Left lung (tissue), 4 donors: ENCODE measurements at regions not wholly inside any gene's neighbourhood (a gene's known extent, or its start where the extent isn't known, plus 50 kb on each side); places are given as distances from the start of the nearest gene placed in this dataset.
A peak's percentile ranks its signal among the peaks of the same experiment; 100 is the strongest.

ENCODE experiments used
- ATAC-seq: fragments of 200-7000 bp; cut with Tn5 transposase; one replicate; pipeline ENCODE4 v1.9.1; 2020; ENCODE audit warnings: moderate library complexity
- DNase-seq, 4 donors: peaks; one replicate each; pipeline ENCODE4 v3.0.0-alpha.2; 2013 to 2020
- H3K27ac ChIP-seq, 2 donors: fragments of 200-600 bp; sonication (generic) in 1 of 2; one replicate each; pipeline versions ENCODE4 v1.5.0 to v1.8.0; 2020 to 2021
- H3K27me3 ChIP-seq, 2 donors: fragments of 200-600 bp; sonication (generic) in 1 of 2; one replicate each; pipeline versions ENCODE4 v1.5.0 to v1.8.0; 2020 to 2021
- H3K36me3 ChIP-seq, 2 donors: fragments of 200-600 bp; sonication (generic) in 1 of 2; one replicate each; pipeline versions ENCODE4 v1.5.0 to v1.8.0; 2020 to 2021
- H3K4me1 ChIP-seq, 2 donors: fragments of 200-600 bp; one replicate each; pipeline ENCODE4 v1.8.0; 2021
- H3K4me3 ChIP-seq, 2 donors: fragments of 200-600 bp; sonication (generic) in 1 of 2; one replicate each; pipeline versions ENCODE4 v1.5.0 to v1.8.0; 2020 to 2021; ENCODE audit warnings: mild to moderate bottlenecking in 1 of 2
- H3K9me3 ChIP-seq, 2 donors: fragments of 200-600 bp; sonication (generic) in 1 of 2; one replicate each; pipeline versions ENCODE4 v1.5.0 to v1.8.0; 2020 to 2021
- intact Hi-C, 2 donors: fragments of 100-400 bp; cut with DNase I; formaldehyde crosslinking; loops; one replicate each; pipeline versions ENCODE4 v1.11.2 to v1.14.2; 2022
- TF ChIP-seq, protein P1 (sequence below), 2 donors: fragments of 200-600 bp; sonication (generic) in 1 of 2; IDR thresholded peaks; one replicate each; pipeline versions ENCODE4 v1.5.0 to v1.8.0; 2021; ENCODE audit warnings: antibody characterized with exemption in 2 of 2
- donor health status: DM: no; HTN: yes; CAD: no.
- donor health status: DM: no; HTN: no; CAD: no.

GRCh38 chr6:43987838-43988439, 139.3 kb downstream of the MRPL14 start:
- no peaks in the 10 kb centered on the region for H3K9me3 ChIP-seq
- H3K4me1 ChIP-seq, result no peaks in the 10 kb centered on the region
- TF ChIP-seq, protein P1, sequence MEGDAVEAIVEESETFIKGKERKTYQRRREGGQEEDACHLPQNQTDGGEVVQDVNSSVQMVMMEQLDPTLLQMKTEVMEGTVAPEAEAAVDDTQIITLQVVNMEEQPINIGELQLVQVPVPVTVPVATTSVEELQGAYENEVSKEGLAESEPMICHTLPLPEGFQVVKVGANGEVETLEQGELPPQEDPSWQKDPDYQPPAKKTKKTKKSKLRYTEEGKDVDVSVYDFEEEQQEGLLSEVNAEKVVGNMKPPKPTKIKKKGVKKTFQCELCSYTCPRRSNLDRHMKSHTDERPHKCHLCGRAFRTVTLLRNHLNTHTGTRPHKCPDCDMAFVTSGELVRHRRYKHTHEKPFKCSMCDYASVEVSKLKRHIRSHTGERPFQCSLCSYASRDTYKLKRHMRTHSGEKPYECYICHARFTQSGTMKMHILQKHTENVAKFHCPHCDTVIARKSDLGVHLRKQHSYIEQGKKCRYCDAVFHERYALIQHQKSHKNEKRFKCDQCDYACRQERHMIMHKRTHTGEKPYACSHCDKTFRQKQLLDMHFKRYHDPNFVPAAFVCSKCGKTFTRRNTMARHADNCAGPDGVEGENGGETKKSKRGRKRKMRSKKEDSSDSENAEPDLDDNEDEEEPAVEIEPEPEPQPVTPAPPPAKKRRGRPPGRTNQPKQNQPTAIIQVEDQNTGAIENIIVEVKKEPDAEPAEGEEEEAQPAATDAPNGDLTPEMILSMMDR (IDR thresholded peaks at IDR 0.05), result no peak
- intact Hi-C loops, result no loop called here
- ATAC-seq, result no peak
- no peak for DNase-seq
- no peak overlapping the region for H3K27ac ChIP-seq
- H3K27me3 ChIP-seq, result peaks cover 0 to 11% of the 10 kb centered on the region in 2 donors
- H3K36me3 ChIP-seq, result no peaks in the 10 kb centered on the region
- H3K4me3 ChIP-seq, result no peak overlapping the region

- no peak overlapping the region for H3K27ac ChIP-seq
- no peak overlapping the region for H3K4me3 ChIP-seq
- intact Hi-C loops, result no loop called here
- TF ChIP-seq, protein P1 (IDR thresholded peaks at IDR 0.05), result no peak
- H3K4me1 ChIP-seq, result no peaks in the 10 kb centered on the region
- ATAC-seq (no peak), DNase-seq (no peak)
- H3K27me3 ChIP-seq, result peaks cover 0 to 11% of the 10 kb centered on the region in 2 donors
- H3K9me3 ChIP-seq, result no peaks in the 10 kb centered on the region
- H3K36me3 ChIP-seq, result no peaks in the 10 kb centered on the region
Measured at GRCh38 chr6:43986177-43986825, 141.0 kb downstream of the MRPL14 start.

- no peak for ATAC-seq
- H3K4me1 ChIP-seq, result no peaks in the 10 kb centered on the region
- H3K27ac ChIP-seq, result no peak overlapping the region
Measured at GRCh38 chr6:43985329-43985728, 141.9 kb downstream of the MRPL14 start.

GRCh38 chr6:43984442-43985321, 142.6 kb downstream of the MRPL14 start:
- Histone ChIP-seq H3K27ac (no peak overlapping the region), H3K4me3 (no peak overlapping the region), H3K36me3 (no peaks in the 10 kb centered on the region), H3K4me1 (no peaks in the 10 kb centered on the region), H3K27me3 (peaks cover 0 to 11% of the 10 kb centered on the region in 2 donors), H3K9me3 (no peaks in the 10 kb centered on the region)
- DNase-seq, result peak in 2 of 4 donors; percentile 57 to 77
- ATAC-seq, result peak; percentile 49
- TF ChIP-seq, protein P1 (IDR thresholded peaks at IDR 0.05), result no peak
- intact Hi-C loops, result no loop called here

More at GRCh38 chr6:43985329-43985728, 141.9 kb downstream of the MRPL14 start:
- DNase-seq, result no peak
- Histone ChIP-seq H3K9me3 (no peaks in the 10 kb centered on the region), H3K4me3 (no peak overlapping the region), H3K36me3 (no peaks in the 10 kb centered on the region), H3K27me3 (peaks cover 0 to 11% of the 10 kb centered on the region in 2 donors)
- TF ChIP-seq, protein P1 (IDR thresholded peaks at IDR 0.05), result no peak
- intact Hi-C loops, result no loop called here

- intact Hi-C loops, result no loop called here
- Histone ChIP-seq H3K4me1 (no peaks in the 10 kb centered on the region), H3K4me3 (no peak overlapping the region), H3K36me3 (no peaks in the 10 kb centered on the region), H3K27ac (no peak overlapping the region), H3K27me3 (peaks cover 0 to 11% of the 10 kb centered on the region in 2 donors), H3K9me3 (no peaks in the 10 kb centered on the region)
- TF ChIP-seq, protein P1 (IDR thresholded peaks at IDR 0.05), result no peak
- DNase-seq (no peak), ATAC-seq (no peak)
Measured at GRCh38 chr6:43983632-43984031, 143.6 kb downstream of the MRPL14 start.
